CD14-positive monocyte (primary cell): ENCODE measurements at regions not wholly inside any gene's neighbourhood (a gene's known extent, or its start where the extent isn't known, plus 50 kb on each side); places are given as distances from the start of the nearest gene placed in this dataset.

Experiments
- DNase-seq, 3 donors: peaks; one replicate each; pipeline ENCODE4 v3.0.0-alpha.2; 2011 to 2022
- H2AFZ ChIP-seq: 2 replicates; pipeline ENCODE4 v1.6.0; 2012; ENCODE audit warnings: mild to moderate bottlenecking, low read depth, low read length, inconsistent platforms; ENCODE audit not compliant: insufficient read depth, poor library complexity, severe bottlenecking
- H3K27ac ChIP-seq, 2 donors: 1 replicate in 1 of 2; 2 replicates in 1 of 2; pipeline ENCODE4 v1.5.1; 2012 to 2013; ENCODE audit warnings: low read length in 2 of 2, control low read depth in 1 of 2, inconsistent platforms in 1 of 2, low read depth in 1 of 2, mild to moderate bottlenecking in 1 of 2
- H3K27me3 ChIP-seq, 2 donors: one replicate each; pipeline versions ENCODE4 v1.6.0 to v1.6.1; 2011 to 2013; ENCODE audit warnings: low read length in 2 of 2; ENCODE audit not compliant: control insufficient read depth in 2 of 2, insufficient read depth in 2 of 2
- H3K36me3 ChIP-seq, 2 donors: replicated peaks in 1 of 2; 1 replicate in 1 of 2; 2 replicates in 1 of 2; pipeline versions ENCODE4 v1.5.1 to v1.6.1; 2012 to 2013; ENCODE audit warnings: low read length in 2 of 2, control low read depth in 1 of 2, inconsistent platforms in 1 of 2, mild to moderate bottlenecking in 1 of 2; ENCODE audit not compliant: insufficient read depth in 2 of 2, control insufficient read depth in 1 of 2
- H3K4me1 ChIP-seq, 2 donors: 1 replicate in 1 of 2; 2 replicates in 1 of 2; pipeline versions ENCODE4 v1.5.1 to v1.6.1; 2012 to 2013; ENCODE audit warnings: low read length in 2 of 2, control low read depth in 1 of 2, inconsistent platforms in 1 of 2, mild to moderate bottlenecking in 1 of 2, moderate library complexity in 1 of 2; ENCODE audit not compliant: insufficient read depth in 2 of 2, control insufficient read depth in 1 of 2
- H3K4me2 ChIP-seq: replicated peaks from 2 replicates; pipeline ENCODE3; 2012; ENCODE audit warnings: low read length, moderate library complexity, mild to moderate bottlenecking; ENCODE audit not compliant: poor library complexity, severe bottlenecking; ENCODE audit errors: extremely low read depth
- H3K4me3 ChIP-seq, 3 experiments: fragments of 200-600 bp in 1 of 3; sonication (generic) in 1 of 3; replicated peaks in 1 of 3; 1 replicate in 2 of 3; 2 replicates in 1 of 3; pipeline ENCODE4 v1.5.1; 2011 to 2013; ENCODE audit warnings: low read length in 3 of 3, mild to moderate bottlenecking in 3 of 3, control low read depth in 2 of 3, low read depth in 2 of 3, inconsistent platforms in 1 of 3, moderate library complexity in 1 of 3
- H3K79me2 ChIP-seq: 2 replicates; pipeline ENCODE4 v1.6.0; 2012; ENCODE audit warnings: mild to moderate bottlenecking, control low read depth, inconsistent platforms, low read length, moderate library complexity; ENCODE audit not compliant: insufficient read depth
- H3K9ac ChIP-seq: 2 replicates; pipeline ENCODE4 v1.6.0; 2017; ENCODE audit warnings: low read length, mild to moderate bottlenecking; ENCODE audit not compliant: insufficient read depth, poor library complexity, severe bottlenecking
- H3K9me3 ChIP-seq, 2 donors: replicated peaks in 1 of 2; 1 replicate in 1 of 2; 2 replicates in 1 of 2; pipeline versions ENCODE4 v1.5.1 to v1.6.1; 2012 to 2013; ENCODE audit warnings: low read length in 2 of 2, control low read depth in 1 of 2; ENCODE audit not compliant: control insufficient read depth in 1 of 2, insufficient read depth in 1 of 2
- H4K20me1 ChIP-seq: 2 replicates; pipeline ENCODE4 v1.6.0; 2012; ENCODE audit warnings: mild to moderate bottlenecking, low read length, control low read depth, moderate library complexity; ENCODE audit not compliant: insufficient read depth
- H3K27ac Mint-ChIP-seq, 7 donors: one replicate each; pipeline ENCODE4 v1.8.0; 2020; ENCODE audit warnings: mild to moderate bottlenecking in 7 of 7, mixed read lengths in 7 of 7, moderate library complexity in 6 of 7, inconsistent platforms in 2 of 7
- H3K27me3 Mint-ChIP-seq, 3 donors: one replicate each; pipeline ENCODE4 v1.8.0; 2021 to 2022; ENCODE audit warnings: low read depth in 3 of 3, mild to moderate bottlenecking in 3 of 3, mixed read lengths in 3 of 3, moderate library complexity in 3 of 3, inconsistent platforms in 1 of 3
- H3K36me3 Mint-ChIP-seq, 2 donors: one replicate each; pipeline ENCODE4 v1.8.0; 2020; ENCODE audit warnings: mixed read lengths in 2 of 2, inconsistent platforms in 1 of 2, mild to moderate bottlenecking in 1 of 2
- H3K4me1 Mint-ChIP-seq: one replicate; pipeline ENCODE4 v1.8.0; 2020; ENCODE audit warnings: mild to moderate bottlenecking, mixed read lengths
- H3K4me3 Mint-ChIP-seq, 2 donors: one replicate each; pipeline ENCODE4 v1.8.0; 2020; ENCODE audit warnings: mild to moderate bottlenecking in 2 of 2, mixed read lengths in 2 of 2, moderate library complexity in 1 of 2
- H3K9me3 Mint-ChIP-seq, 7 donors: one replicate each; pipeline ENCODE4 v1.8.0; 2020 to 2022; ENCODE audit warnings: mixed read lengths in 7 of 7, mild to moderate bottlenecking in 6 of 7, moderate library complexity in 6 of 7, inconsistent platforms in 2 of 7
- WGBS: methylation state at CpG from one replicate; pipeline ENCODE4 v1.1.5; 2013; ENCODE audit warnings: missing lambda C conversion rate; ENCODE audit not compliant: insufficient coverage; 5-methylcytosine and 5-hydroxymethylcytosine counted together
- intact Hi-C, 2 donors: fragments of 100-400 bp; cut with micrococcal nuclease; formaldehyde crosslinking; loops; one replicate each; pipeline versions ENCODE4 v1.15.0 to v1.15.1; 2023
- TF ChIP-seq, protein P1 (sequence below): fragments of 200-600 bp; IDR thresholded peaks from one replicate; pipeline ENCODE4 v1.8.0; 2022; ENCODE audit warnings: antibody characterized with exemption, mild to moderate bottlenecking

DNA sequence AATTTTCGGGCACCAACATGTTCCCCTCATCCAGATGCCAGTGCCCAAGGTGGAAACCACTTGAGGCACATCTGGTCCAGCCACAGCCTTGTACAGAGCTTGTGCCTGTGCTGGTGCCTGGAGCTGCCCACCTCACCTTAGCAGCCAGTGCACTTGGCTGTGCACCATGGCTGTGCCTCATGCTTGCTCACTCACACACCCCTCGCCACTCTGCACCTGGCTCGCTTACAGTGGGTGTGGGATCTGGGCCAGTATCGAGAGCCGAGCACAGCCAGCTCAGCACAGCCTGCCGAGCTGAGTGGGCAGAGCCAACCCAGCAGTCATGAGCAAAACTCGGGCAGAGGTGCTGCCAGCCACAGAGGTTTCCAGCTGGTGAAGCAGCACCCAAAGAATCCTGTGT, 139.9 kb upstream of the NUPR2 start:
- Histone ChIP-seq H2AFZ (no peak overlapping the region), H3K4me3 (no peak overlapping the region), H3K27ac (no peak overlapping the region), H3K4me1 (no peaks in the 10 kb centered on the region), H3K9me3 (peaks cover 72 to 77% of the 10 kb centered on the region in 2 donors), H3K4me2 (no peak overlapping the region), H3K9ac (no peak overlapping the region), H4K20me1 (no peaks in the 10 kb centered on the region), H3K79me2 (no peaks in the 10 kb centered on the region), H3K27me3 (no peaks in the 10 kb centered on the region), H3K36me3 (no peaks in the 10 kb centered on the region)
- H3K9me3 Mint-ChIP-seq = peaks cover 18 to 70% (median 39%) of the 10 kb centered on the region in 7 donors
- intact Hi-C loops = no loop called here
- DNase-seq = no peak
- no peak overlapping the region for H3K4me3 Mint-ChIP-seq
- 89% methylated on average over 7 of the region's 7 CpGs for WGBS
- TF ChIP-seq, protein P1, sequence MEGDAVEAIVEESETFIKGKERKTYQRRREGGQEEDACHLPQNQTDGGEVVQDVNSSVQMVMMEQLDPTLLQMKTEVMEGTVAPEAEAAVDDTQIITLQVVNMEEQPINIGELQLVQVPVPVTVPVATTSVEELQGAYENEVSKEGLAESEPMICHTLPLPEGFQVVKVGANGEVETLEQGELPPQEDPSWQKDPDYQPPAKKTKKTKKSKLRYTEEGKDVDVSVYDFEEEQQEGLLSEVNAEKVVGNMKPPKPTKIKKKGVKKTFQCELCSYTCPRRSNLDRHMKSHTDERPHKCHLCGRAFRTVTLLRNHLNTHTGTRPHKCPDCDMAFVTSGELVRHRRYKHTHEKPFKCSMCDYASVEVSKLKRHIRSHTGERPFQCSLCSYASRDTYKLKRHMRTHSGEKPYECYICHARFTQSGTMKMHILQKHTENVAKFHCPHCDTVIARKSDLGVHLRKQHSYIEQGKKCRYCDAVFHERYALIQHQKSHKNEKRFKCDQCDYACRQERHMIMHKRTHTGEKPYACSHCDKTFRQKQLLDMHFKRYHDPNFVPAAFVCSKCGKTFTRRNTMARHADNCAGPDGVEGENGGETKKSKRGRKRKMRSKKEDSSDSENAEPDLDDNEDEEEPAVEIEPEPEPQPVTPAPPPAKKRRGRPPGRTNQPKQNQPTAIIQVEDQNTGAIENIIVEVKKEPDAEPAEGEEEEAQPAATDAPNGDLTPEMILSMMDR = no peak
- H3K27ac Mint-ChIP-seq = no peak overlapping the region
- no peaks in the 10 kb centered on the region for H3K36me3 Mint-ChIP-seq
- no peaks in the 10 kb centered on the region for H3K4me1 Mint-ChIP-seq
- H3K27me3 Mint-ChIP-seq = peaks cover 0 to 2% (median 0%) of the 10 kb centered on the region in 3 donors

DNA sequence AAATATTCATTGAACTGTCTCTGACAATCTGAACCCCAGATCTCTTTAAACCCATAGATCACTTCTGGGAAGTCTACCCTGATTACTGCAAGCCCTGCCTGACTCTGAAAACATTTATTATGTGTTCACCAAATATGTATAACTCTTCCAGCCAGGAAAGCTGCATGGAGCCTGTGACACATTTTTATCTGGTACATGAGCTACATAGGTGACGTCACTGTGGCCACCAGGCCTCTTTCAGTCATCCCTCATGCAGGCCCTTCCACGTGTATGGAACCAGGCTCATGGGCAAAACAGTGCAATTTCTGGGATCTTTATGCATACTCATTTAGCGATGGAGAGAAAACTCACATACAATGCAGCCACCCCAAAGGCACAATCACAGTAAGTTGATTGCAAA, 133.9 kb upstream of the NUPR2 start:
- Histone ChIP-seq H3K36me3 (no peaks in the 10 kb centered on the region), H2AFZ (no peak overlapping the region), H3K79me2 (no peaks in the 10 kb centered on the region), H3K4me3 (no peak overlapping the region), H3K27ac (no peak overlapping the region), H3K4me2 (no peak overlapping the region), H3K4me1 (no peaks in the 10 kb centered on the region), H3K9ac (no peak overlapping the region), H4K20me1 (no peaks in the 10 kb centered on the region), H3K9me3 (peaks cover 72 to 78% of the 10 kb centered on the region in 2 donors), H3K27me3 (no peaks in the 10 kb centered on the region)
- Mint-ChIP-seq H3K27ac (no peak overlapping the region), H3K27me3 (peaks cover 0 to 3% (median 0%) of the 10 kb centered on the region in 3 donors), H3K36me3 (no peaks in the 10 kb centered on the region), H3K4me1 (no peaks in the 10 kb centered on the region), H3K4me3 (no peak overlapping the region), H3K9me3 (peaks cover 19 to 62% (median 41%) of the 10 kb centered on the region in 7 donors)
- TF ChIP-seq, protein P1 = no peak
- no peak for DNase-seq
- intact Hi-C loops = no loop called here
- 60% methylated on average over 2 of the region's 3 CpGs for WGBS
